ENCODE measurements at regions not wholly inside any gene's neighbourhood (a gene's known extent, or its start where the extent isn't known, plus 50 kb on each side); places are given as distances from the start of the nearest gene placed in this dataset.

DNA sequence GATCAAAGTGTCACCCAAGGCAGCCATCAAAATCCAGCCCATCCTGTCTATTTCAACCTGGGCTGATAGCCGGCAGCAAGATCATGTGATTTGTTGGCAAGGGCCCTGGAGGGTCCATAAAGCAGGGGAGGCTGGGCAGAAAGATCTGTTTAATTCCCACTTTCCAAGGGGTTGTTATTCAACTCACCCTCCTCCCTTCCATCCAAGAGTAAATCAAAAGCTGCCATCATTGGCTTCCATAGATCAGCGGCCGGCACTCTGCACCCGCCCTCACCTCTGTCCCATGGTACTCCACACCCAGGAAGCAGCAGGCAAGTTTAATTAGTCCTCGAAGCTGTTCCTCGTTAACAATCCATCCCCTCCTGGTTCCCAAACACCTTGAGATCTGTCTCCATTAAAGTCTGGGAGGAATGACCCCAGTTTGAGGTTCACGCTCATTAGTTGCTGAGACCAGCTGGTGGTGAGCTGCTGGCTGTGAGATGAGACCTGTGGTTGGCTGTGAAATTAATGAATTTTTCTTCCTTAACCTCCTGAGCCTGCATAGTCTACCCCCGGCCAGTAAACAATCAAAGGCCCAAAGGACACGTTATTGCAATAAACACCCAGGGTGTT lies 120.6 kb upstream of the CHST15 start:
- Mint-ChIP-seq H3K9me3 (peaks cover 3 to 12% of the 10 kb centered on the region in 2 experiments; a peak in 4 of 5 replicates), H3K27me3 (ENCODE audit: low read depth) (peaks cover 9% of the 10 kb centered on the region), H3K4me3 (no peak overlapping the region), H3K4me1 (no peaks in the 10 kb centered on the region), H3K27ac (no peak overlapping the region), H3K36me3 (ENCODE audit: insufficient read depth in 1 of 3, low read depth in 3 of 3) (peaks cover 0 to 2% (median 0%) of the 10 kb centered on the region in 3 experiments; a peak in 3 of 7 replicates)
- Histone ChIP-seq H3K56ac (ENCODE audit: insufficient read length, low read depth, low read length) (no peak overlapping the region), H4K91ac (ENCODE audit: insufficient read length, low read depth, low read length) (no peak overlapping the region), H3K27ac (ENCODE audit: insufficient read length, low read depth, low read length) (no peak overlapping the region), H3K79me1 (ENCODE audit: insufficient read depth, low read depth, low read length, poor library complexity, severe bottlenecking) (no peaks in the 10 kb centered on the region), H2BK5ac (ENCODE audit: insufficient read length, low read length) (no peak overlapping the region), H2BK12ac (ENCODE audit: insufficient read length, low read depth, low read length) (no peak overlapping the region), H4K5ac (ENCODE audit: insufficient read length, low read depth, low read length) (no peak overlapping the region), H2BK20ac (ENCODE audit: low read depth, low read length, poor library complexity, severe bottlenecking) (no peak overlapping the region), H2BK120ac (ENCODE audit: low read depth, low read length, poor library complexity, severe bottlenecking) (no peak overlapping the region), H2BK15ac (ENCODE audit: low read depth, low read length) (no peak overlapping the region), H4K20me1 (ENCODE audit: control insufficient read depth, insufficient read depth, insufficient read length) (no peaks in the 10 kb centered on the region), H3K4ac (ENCODE audit: low read depth, low read length) (no peak overlapping the region), H3K23me2 (ENCODE audit: insufficient read length, low read depth, low read length, poor library complexity, severe bottlenecking) (no peaks in the 10 kb centered on the region), H4K8ac (replicated peaks; ENCODE audit: insufficient read length, low read depth, low read length) (no peak overlapping the region), H3K9ac (ENCODE audit: extremely low read depth, insufficient read length, low read length) (no peak overlapping the region), H3T11ph (ENCODE audit: low read length) (no peak overlapping the region), H3K4me1 (ENCODE audit: insufficient read depth, low read length) (no peaks in the 10 kb centered on the region), H3K18ac (ENCODE audit: insufficient read length, low read depth, low read length) (no peak overlapping the region), H3K27me3 (ENCODE audit: insufficient read depth, low read length) (no peaks in the 10 kb centered on the region), H3K9me3 (ENCODE audit: control insufficient read depth, low read depth, low read length) (no peaks in the 10 kb centered on the region), H2AK5ac (ENCODE audit: insufficient read length, low read length) (no peak overlapping the region), H3K14ac (ENCODE audit: insufficient read depth, low read length) (no peak overlapping the region), H3K4me2 (ENCODE audit: insufficient read depth, insufficient read length, low read length) (no peak overlapping the region), H3K23ac (ENCODE audit: insufficient read length, low read depth, low read length) (no peak overlapping the region), H2AFZ (ENCODE audit: low read length) (no peak overlapping the region), H3K79me2 (ENCODE audit: insufficient read depth, low read length) (no peaks in the 10 kb centered on the region)
- no peak for DNase-seq
- no CpG with 5 or more reads among the region's 9 CpGs for WGBS (ENCODE audit: extremely low coverage, insufficient read length, low lambda C conversion rate)
- TF ChIP-seq, protein P1, sequence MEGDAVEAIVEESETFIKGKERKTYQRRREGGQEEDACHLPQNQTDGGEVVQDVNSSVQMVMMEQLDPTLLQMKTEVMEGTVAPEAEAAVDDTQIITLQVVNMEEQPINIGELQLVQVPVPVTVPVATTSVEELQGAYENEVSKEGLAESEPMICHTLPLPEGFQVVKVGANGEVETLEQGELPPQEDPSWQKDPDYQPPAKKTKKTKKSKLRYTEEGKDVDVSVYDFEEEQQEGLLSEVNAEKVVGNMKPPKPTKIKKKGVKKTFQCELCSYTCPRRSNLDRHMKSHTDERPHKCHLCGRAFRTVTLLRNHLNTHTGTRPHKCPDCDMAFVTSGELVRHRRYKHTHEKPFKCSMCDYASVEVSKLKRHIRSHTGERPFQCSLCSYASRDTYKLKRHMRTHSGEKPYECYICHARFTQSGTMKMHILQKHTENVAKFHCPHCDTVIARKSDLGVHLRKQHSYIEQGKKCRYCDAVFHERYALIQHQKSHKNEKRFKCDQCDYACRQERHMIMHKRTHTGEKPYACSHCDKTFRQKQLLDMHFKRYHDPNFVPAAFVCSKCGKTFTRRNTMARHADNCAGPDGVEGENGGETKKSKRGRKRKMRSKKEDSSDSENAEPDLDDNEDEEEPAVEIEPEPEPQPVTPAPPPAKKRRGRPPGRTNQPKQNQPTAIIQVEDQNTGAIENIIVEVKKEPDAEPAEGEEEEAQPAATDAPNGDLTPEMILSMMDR (conservative IDR thresholded peaks at IDR 0.05), result no peak
